C4-2B (cell line): ENCODE measurements at regions not wholly inside any gene's neighbourhood (a gene's known extent, or its start where the extent isn't known, plus 50 kb on each side); places are given as distances from the start of the nearest gene placed in this dataset.

Experiments used
- ZFX ChIP-seq: fragments of 450-650 bp; IDR thresholded peaks from 2 replicates; pipeline ENCODE4 v1.6.1; 2017
- TF ChIP-seq, protein P1 (sequence below): fragments of 450-650 bp; conservative IDR thresholded peaks from 2 replicates; pipeline ENCODE4 v1.5.1; 2017; ENCODE audit warnings: mild to moderate bottlenecking

DNA sequence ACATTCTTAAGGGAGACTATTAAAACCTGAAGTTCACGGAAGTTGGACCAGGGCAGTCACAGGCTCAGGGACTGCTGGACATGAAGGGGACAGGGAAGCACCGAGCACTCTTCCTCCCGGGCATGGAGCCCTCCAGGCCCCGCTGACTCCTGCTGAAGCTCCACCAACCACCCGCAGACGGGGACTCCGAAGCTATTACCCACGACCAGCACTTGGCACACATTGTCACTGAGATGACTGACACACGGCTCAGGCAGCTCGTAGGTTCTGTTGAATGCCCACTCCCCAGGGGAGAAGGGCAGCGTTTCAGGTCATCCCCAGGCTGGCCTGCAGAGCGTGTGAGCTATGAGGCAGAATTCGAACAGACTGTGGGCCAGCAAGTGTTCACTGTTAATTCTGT lies 234.8 kb downstream of the NDUFA10 start:
- TF ChIP-seq, protein P1, sequence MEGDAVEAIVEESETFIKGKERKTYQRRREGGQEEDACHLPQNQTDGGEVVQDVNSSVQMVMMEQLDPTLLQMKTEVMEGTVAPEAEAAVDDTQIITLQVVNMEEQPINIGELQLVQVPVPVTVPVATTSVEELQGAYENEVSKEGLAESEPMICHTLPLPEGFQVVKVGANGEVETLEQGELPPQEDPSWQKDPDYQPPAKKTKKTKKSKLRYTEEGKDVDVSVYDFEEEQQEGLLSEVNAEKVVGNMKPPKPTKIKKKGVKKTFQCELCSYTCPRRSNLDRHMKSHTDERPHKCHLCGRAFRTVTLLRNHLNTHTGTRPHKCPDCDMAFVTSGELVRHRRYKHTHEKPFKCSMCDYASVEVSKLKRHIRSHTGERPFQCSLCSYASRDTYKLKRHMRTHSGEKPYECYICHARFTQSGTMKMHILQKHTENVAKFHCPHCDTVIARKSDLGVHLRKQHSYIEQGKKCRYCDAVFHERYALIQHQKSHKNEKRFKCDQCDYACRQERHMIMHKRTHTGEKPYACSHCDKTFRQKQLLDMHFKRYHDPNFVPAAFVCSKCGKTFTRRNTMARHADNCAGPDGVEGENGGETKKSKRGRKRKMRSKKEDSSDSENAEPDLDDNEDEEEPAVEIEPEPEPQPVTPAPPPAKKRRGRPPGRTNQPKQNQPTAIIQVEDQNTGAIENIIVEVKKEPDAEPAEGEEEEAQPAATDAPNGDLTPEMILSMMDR, result no peak
- TF ChIP-seq ZFX, result no peak
